Panc1 (cell line): ENCODE measurements at regions not wholly inside any gene's neighbourhood (a gene's known extent, or its start where the extent isn't known, plus 50 kb on each side); places are given as distances from the start of the nearest gene placed in this dataset.

Experiments used
- ATAC-seq: fragments of 200-7000 bp; cut with Tn5 transposase; 2 replicates; pipeline ENCODE4 v1.9.1; 2020; ENCODE audit warnings: mild to moderate bottlenecking, moderate library complexity
- BruUV-seq: library from RNA; stranded (reverse); fragments of 400-500 nt; replicated peaks from 2 replicates; lab custom pipeline; 2021; lab: Mats Ljungman, UMichigan
- CTCF ChIA-PET: fragments of 300-600 bp; sonication (Branson Sonifier 250); formaldehyde crosslinking; loops from one replicate; lab custom pipeline; 2022; ENCODE audit warnings: antibody characterized with exemption; lab: Charles Lee
- POLR2A ChIA-PET: fragments of 300-600 bp; sonication (Branson Sonifier 250); formaldehyde crosslinking; loops from one replicate; lab custom pipeline; 2022; ENCODE audit warnings: antibody characterized with exemption; lab: Charles Lee
- DNase-seq: peaks from one replicate; pipeline ENCODE4 v3.0.0-alpha.2; 2010; ENCODE audit warnings: low read depth, low spot score
- H3K27ac ChIP-seq: 2 replicates; pipeline ENCODE4 v1.5.1; 2011; ENCODE audit warnings: mild to moderate bottlenecking, low read length, inconsistent platforms
- H3K27me3 ChIP-seq: fragments of 200-500 bp; sonication (Bioruptor generic); 2 replicates; pipeline ENCODE4 v1.6.0; 2014; ENCODE audit warnings: low read length, inconsistent platforms; ENCODE audit not compliant: control insufficient read depth, insufficient read depth
- H3K36me3 ChIP-seq: fragments of 200-500 bp; sonication (Bioruptor generic); 2 replicates; pipeline ENCODE4 v1.5.1; 2014; ENCODE audit warnings: inconsistent platforms, mild to moderate bottlenecking, low read length, moderate library complexity; ENCODE audit not compliant: control insufficient read depth, insufficient read depth
- H3K4me1 ChIP-seq: 2 replicates; pipeline ENCODE4 v1.5.1; 2011; ENCODE audit warnings: inconsistent platforms, mild to moderate bottlenecking, low read length, moderate library complexity; ENCODE audit not compliant: control insufficient read depth, insufficient read depth
- H3K4me3 ChIP-seq, 2 experiments: 2 replicates each; pipeline ENCODE4 v1.5.1; 2011 to 2012; ENCODE audit warnings: low read depth in 2 of 2, low read length in 2 of 2, mild to moderate bottlenecking in 2 of 2, inconsistent platforms in 1 of 2, moderate library complexity in 1 of 2
- H3K9me3 ChIP-seq: fragments of 200-500 bp; sonication (Bioruptor generic); 2 replicates; pipeline ENCODE4 v1.5.1; 2014; ENCODE audit warnings: low read depth, mild to moderate bottlenecking, inconsistent platforms, low read length, moderate library complexity; ENCODE audit not compliant: control insufficient read depth, insufficient read depth
- POLR2AphosphoS5 ChIP-seq: IDR thresholded peaks from 2 replicates; pipeline ENCODE4 v1.6.1; 2012; ENCODE audit warnings: mild to moderate bottlenecking, low read depth, low read length, moderate library complexity
- REST ChIP-seq, 2 experiments: IDR thresholded peaks; 2 replicates each; pipeline ENCODE4 v1.6.1; 2011 to 2012; ENCODE audit warnings: low read depth in 2 of 2, control low read depth in 1 of 2, low read length in 1 of 2, mild to moderate bottlenecking in 1 of 2, moderate library complexity in 1 of 2; ENCODE audit not compliant: insufficient read depth in 1 of 2
- SIN3A ChIP-seq: IDR thresholded peaks from 2 replicates; pipeline ENCODE4 v1.6.1; 2012; ENCODE audit warnings: low read depth, mild to moderate bottlenecking, low read length, moderate library complexity, borderline replicate concordance; ENCODE audit not compliant: insufficient read depth
- TCF7L2 ChIP-seq: IDR thresholded peaks from 2 replicates; pipeline ENCODE4 v1.6.1; 2011; ENCODE audit warnings: mild to moderate bottlenecking, low read depth, low read length, inconsistent platforms
- in situ Hi-C: cut with HindIII; loops from 2 replicates; pipeline ENCODE4 v1.10.0; 2016; ENCODE audit warnings: low sequenced_read_pairs, low pct_unique_long_range_greater_than_20kb
- intact Hi-C: fragments of 100-400 bp; cut with micrococcal nuclease; formaldehyde crosslinking; loops from one replicate; pipeline ENCODE4 v1.10.0; 2022; ENCODE audit not compliant: unreplicated experiment
- TF ChIP-seq, protein P1 (sequence below): fragments of 450-650 bp; IDR thresholded peaks from 2 replicates; pipeline ENCODE4 v1.5.1; 2017; ENCODE audit warnings: mild to moderate bottlenecking

DNA sequence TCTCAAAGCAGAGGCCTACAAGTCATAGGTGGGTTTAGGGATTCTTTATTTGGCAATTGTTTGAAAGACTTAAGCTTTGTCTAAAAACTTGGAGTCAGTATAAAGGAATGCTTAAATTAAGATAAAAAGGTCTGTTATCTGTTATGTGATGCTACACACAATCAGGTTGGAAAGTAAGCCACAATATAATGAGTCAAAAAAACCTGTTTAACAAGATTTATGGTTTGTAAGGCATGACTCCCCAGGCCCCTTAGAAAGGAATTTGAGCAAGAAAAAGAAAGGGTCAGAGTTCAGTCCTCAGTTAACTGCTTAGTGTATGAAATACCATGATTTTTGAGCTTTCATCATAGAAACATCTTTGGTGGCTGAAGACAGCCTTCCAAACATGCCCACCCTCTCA lies 66.8 kb upstream of the HMGN3 start:
- Histone ChIP-seq H3K4me1 (no peaks in the 10 kb centered on the region), H3K27ac (no peak overlapping the region), H3K36me3 (no peaks in the 10 kb centered on the region), H3K27me3 (no peaks in the 10 kb centered on the region; the same call in none of the 2 replicates), H3K4me3 (no peak overlapping the region), H3K9me3 (no peaks in the 10 kb centered on the region)
- TF ChIP-seq POLR2AphosphoS5 (no peak), SIN3A (no peak), TCF7L2 (no peak), REST (IDR thresholded peaks at IDR 0.05; ENCODE audit: insufficient read depth in 1 of 2, low read depth in 2 of 2, low read length in 1 of 2) (no peak)
- TF ChIP-seq, protein P1, sequence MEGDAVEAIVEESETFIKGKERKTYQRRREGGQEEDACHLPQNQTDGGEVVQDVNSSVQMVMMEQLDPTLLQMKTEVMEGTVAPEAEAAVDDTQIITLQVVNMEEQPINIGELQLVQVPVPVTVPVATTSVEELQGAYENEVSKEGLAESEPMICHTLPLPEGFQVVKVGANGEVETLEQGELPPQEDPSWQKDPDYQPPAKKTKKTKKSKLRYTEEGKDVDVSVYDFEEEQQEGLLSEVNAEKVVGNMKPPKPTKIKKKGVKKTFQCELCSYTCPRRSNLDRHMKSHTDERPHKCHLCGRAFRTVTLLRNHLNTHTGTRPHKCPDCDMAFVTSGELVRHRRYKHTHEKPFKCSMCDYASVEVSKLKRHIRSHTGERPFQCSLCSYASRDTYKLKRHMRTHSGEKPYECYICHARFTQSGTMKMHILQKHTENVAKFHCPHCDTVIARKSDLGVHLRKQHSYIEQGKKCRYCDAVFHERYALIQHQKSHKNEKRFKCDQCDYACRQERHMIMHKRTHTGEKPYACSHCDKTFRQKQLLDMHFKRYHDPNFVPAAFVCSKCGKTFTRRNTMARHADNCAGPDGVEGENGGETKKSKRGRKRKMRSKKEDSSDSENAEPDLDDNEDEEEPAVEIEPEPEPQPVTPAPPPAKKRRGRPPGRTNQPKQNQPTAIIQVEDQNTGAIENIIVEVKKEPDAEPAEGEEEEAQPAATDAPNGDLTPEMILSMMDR: no peak
- intact Hi-C loops (no loop called here), in situ Hi-C loops (no loop called here)
- ChIA-PET POLR2A (no interaction called here), CTCF (no interaction called here)
- ATAC-seq: no peak
- no peak for DNase-seq
- BruUV-seq: no TSS peak

DNA sequence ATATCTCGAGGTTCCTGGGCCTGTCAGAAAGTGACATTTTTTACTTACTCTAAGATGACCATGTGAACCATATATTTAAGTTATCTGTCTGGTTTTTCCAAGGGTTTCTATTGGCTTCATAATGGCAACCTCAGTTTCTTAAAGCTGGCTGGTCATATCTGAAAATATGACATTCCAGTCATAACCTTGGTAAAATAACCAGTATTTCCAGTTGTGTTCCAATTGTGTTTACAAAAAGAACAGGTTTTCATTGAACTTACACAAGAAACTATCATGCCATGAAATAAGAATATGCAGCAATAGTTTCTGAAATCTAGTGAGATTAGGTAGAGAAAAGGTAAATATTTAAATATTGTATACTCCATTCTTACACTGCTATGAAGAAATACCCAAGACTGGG lies 61.7 kb upstream of the HMGN3 start:
- TF ChIP-seq, protein P1: no peak
- no peak for TF ChIP-seq SIN3A
- TF ChIP-seq REST (IDR thresholded peaks at IDR 0.05; ENCODE audit: insufficient read depth in 1 of 2, low read depth in 2 of 2, low read length in 1 of 2): no peak
- no peak for TF ChIP-seq TCF7L2
- no peak for TF ChIP-seq POLR2AphosphoS5
- Histone ChIP-seq H3K4me3 (no peak overlapping the region), H3K27me3 (no peaks in the 10 kb centered on the region), H3K36me3 (no peaks in the 10 kb centered on the region), H3K4me1 (no peaks in the 10 kb centered on the region), H3K9me3 (no peaks in the 10 kb centered on the region), H3K27ac (no peak overlapping the region)
- no peak for ATAC-seq
- BruUV-seq: no TSS peak
- intact Hi-C loops (no loop called here), in situ Hi-C loops (no loop called here)
- DNase-seq: no peak
- POLR2A ChIA-PET: no interaction called here
- CTCF ChIA-PET: no interaction called here
